PC-9 (cell line): ENCODE measurements at regions not wholly inside any gene's neighbourhood (a gene's known extent, or its start where the extent isn't known, plus 50 kb on each side); places are given as distances from the start of the nearest gene placed in this dataset.

Experiments used
- BruUV-seq: library from RNA; stranded (reverse); fragments of 400-500 nt; replicated peaks from 2 replicates; lab custom pipeline; 2021; lab: Mats Ljungman, UMichigan
- CTCF ChIA-PET: fragments of 300-600 bp; sonication (Branson Sonifier 250); formaldehyde crosslinking; loops from one replicate; lab custom pipeline; 2022; ENCODE audit warnings: antibody characterized with exemption; lab: Charles Lee
- POLR2A ChIA-PET: fragments of 300-600 bp; sonication (Branson Sonifier 250); formaldehyde crosslinking; loops from one replicate; lab custom pipeline; 2022; ENCODE audit warnings: antibody characterized with exemption; ENCODE audit not compliant: unreplicated experiment; lab: Charles Lee
- DNase-seq, 2 experiments: peaks; one replicate each; pipeline versions ENCODE4 v3.0.0 to v3.0.0-alpha.2; 2015 to 2022; ENCODE audit warnings: mixed read lengths in 1 of 2
- H2AFZ ChIP-seq: fragments of 200-600 bp; sonication (generic); 2 replicates; pipeline ENCODE4 v1.8.1; 2017; ENCODE audit warnings: antibody characterized with exemption
- H3F3A ChIP-seq: fragments of 200-600 bp; sonication (generic); 2 replicates; pipeline ENCODE4 v1.8.1; 2017; ENCODE audit warnings: antibody characterized with exemption, mild to moderate bottlenecking, low read depth; ENCODE audit not compliant: insufficient read depth
- H3K27ac ChIP-seq: fragments of 200-600 bp; sonication (generic); 2 replicates; pipeline ENCODE4 v1.6.1; 2016; ENCODE audit warnings: mixed run types
- H3K27me3 ChIP-seq: fragments of 200-600 bp; sonication (generic); 2 replicates; pipeline ENCODE4 v1.6.1; 2016; ENCODE audit warnings: low read depth, mixed run types; ENCODE audit not compliant: insufficient read depth
- H3K36me3 ChIP-seq: fragments of 200-600 bp; sonication (generic); 2 replicates; pipeline ENCODE4 v1.6.1; 2016; ENCODE audit warnings: low read depth, mixed run types
- H3K4me1 ChIP-seq: fragments of 200-600 bp; sonication (generic); replicated peaks from 2 replicates; pipeline ENCODE4 v1.6.1; 2016; ENCODE audit warnings: mixed run types; ENCODE audit not compliant: insufficient read depth
- H3K4me2 ChIP-seq: fragments of 200-600 bp; sonication (generic); 2 replicates; pipeline ENCODE4 v1.6.1; 2017; ENCODE audit warnings: mixed run types
- H3K4me3 ChIP-seq: fragments of 200-600 bp; sonication (generic); 2 replicates; pipeline ENCODE4 v1.6.1; 2016; ENCODE audit warnings: mixed run types
- H3K79me2 ChIP-seq: fragments of 200-600 bp; sonication (generic); 2 replicates; pipeline ENCODE4 v1.6.1; 2017; ENCODE audit warnings: low read depth, mixed run types
- H3K9me2 ChIP-seq: fragments of 200-600 bp; sonication (generic); 2 replicates; pipeline ENCODE4 v1.8.1; 2017; ENCODE audit warnings: mild to moderate bottlenecking; ENCODE audit not compliant: insufficient read depth
- H3K9me3 ChIP-seq: fragments of 200-600 bp; sonication (generic); 2 replicates; pipeline ENCODE4 v1.8.1; 2016; ENCODE audit warnings: low read depth; ENCODE audit not compliant: insufficient read depth
- H4K20me1 ChIP-seq: fragments of 200-600 bp; sonication (generic); 2 replicates; pipeline ENCODE4 v1.8.1; 2017; ENCODE audit not compliant: insufficient read depth
- EZH2 ChIP-seq: fragments of 200-600 bp; sonication (generic); IDR thresholded peaks from 2 replicates; pipeline ENCODE4 v1.8.0; 2017; ENCODE audit warnings: antibody characterized with exemption, low read depth
- intact Hi-C: fragments of 100-400 bp; cut with micrococcal nuclease; formaldehyde crosslinking; loops from one replicate; pipeline ENCODE4 v1.10.0; 2022; ENCODE audit not compliant: unreplicated experiment
- TF ChIP-seq, protein P1 (sequence below): fragments of 200-600 bp; sonication (generic); conservative IDR thresholded peaks from 2 replicates; pipeline ENCODE4 v1.6.1; 2017; ENCODE audit warnings: mixed run types, antibody characterized with exemption, mild to moderate bottlenecking, moderate library complexity

DNA sequence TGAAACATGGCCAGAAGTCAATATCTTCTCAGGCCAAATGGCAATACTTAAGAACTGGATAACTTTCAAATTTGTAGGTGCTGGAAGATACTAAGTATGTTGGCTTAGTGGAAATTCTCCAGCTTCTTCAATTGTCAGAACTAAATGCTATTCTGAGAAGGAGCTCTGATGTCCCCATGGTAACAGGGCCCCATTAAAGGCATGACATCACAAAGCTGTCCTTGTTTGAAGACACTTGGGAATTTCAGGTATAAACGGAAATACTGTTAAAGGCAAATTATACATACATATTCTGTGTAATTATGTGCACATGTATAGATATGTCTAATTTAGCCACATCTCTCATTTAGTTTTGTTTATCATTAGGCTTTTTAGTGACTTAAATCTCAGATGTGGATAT, 210.0 kb upstream of the SEL1L start:
- Histone ChIP-seq H3K4me1 (no peaks in the 10 kb centered on the region), H3K9me2 (no peaks in the 10 kb centered on the region), H3K9me3 (no peaks in the 10 kb centered on the region), H3K4me3 (no peak overlapping the region), H3K79me2 (no peaks in the 10 kb centered on the region), H3F3A (no peaks in the 10 kb centered on the region), H3K4me2 (no peak overlapping the region), H3K27me3 (no peaks in the 10 kb centered on the region), H2AFZ (no peak overlapping the region), H3K27ac (no peak overlapping the region), H3K36me3 (no peaks in the 10 kb centered on the region), H4K20me1 (no peaks in the 10 kb centered on the region)
- no peak for TF ChIP-seq EZH2
- TF ChIP-seq, protein P1, sequence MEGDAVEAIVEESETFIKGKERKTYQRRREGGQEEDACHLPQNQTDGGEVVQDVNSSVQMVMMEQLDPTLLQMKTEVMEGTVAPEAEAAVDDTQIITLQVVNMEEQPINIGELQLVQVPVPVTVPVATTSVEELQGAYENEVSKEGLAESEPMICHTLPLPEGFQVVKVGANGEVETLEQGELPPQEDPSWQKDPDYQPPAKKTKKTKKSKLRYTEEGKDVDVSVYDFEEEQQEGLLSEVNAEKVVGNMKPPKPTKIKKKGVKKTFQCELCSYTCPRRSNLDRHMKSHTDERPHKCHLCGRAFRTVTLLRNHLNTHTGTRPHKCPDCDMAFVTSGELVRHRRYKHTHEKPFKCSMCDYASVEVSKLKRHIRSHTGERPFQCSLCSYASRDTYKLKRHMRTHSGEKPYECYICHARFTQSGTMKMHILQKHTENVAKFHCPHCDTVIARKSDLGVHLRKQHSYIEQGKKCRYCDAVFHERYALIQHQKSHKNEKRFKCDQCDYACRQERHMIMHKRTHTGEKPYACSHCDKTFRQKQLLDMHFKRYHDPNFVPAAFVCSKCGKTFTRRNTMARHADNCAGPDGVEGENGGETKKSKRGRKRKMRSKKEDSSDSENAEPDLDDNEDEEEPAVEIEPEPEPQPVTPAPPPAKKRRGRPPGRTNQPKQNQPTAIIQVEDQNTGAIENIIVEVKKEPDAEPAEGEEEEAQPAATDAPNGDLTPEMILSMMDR, result no peak
- intact Hi-C loops, result no loop called here
- no TSS peak for BruUV-seq
- DNase-seq, result no peak
- POLR2A ChIA-PET, result no interaction called here
- CTCF ChIA-PET, result no interaction called here

DNA sequence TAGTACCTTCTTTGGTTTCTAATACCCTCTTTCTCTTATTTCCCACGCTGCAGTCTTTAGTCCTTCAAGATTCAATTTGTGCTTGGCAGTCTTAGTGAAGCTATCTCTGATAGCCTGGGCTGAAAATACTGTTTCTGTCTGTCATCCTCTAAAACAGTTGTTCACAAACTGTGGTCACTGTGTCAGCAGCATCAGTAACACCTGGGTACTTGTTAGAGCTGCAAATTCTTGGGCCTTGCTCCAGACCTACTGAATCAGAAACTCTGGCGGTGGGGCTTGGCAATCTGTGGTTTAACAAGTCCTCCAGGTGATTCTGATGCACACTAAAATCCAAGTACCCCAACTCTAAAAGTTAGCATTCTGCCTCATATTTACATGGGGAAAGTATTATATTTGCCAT, 217.5 kb upstream of the SEL1L start:
- Histone ChIP-seq H3F3A (no peaks in the 10 kb centered on the region), H3K9me3 (no peaks in the 10 kb centered on the region), H3K36me3 (no peaks in the 10 kb centered on the region), H3K4me2 (no peak overlapping the region), H2AFZ (no peak overlapping the region), H3K9me2 (no peaks in the 10 kb centered on the region), H3K27me3 (no peaks in the 10 kb centered on the region), H4K20me1 (no peaks in the 10 kb centered on the region), H3K4me3 (no peak overlapping the region), H3K4me1 (no peaks in the 10 kb centered on the region), H3K79me2 (no peaks in the 10 kb centered on the region), H3K27ac (no peak overlapping the region)
- BruUV-seq, result no TSS peak
- ChIA-PET POLR2A (no interaction called here), CTCF (no interaction called here)
- no peak for TF ChIP-seq EZH2
- TF ChIP-seq, protein P1, result no peak
- intact Hi-C loops, result no loop called here
- no peak for DNase-seq

DNA sequence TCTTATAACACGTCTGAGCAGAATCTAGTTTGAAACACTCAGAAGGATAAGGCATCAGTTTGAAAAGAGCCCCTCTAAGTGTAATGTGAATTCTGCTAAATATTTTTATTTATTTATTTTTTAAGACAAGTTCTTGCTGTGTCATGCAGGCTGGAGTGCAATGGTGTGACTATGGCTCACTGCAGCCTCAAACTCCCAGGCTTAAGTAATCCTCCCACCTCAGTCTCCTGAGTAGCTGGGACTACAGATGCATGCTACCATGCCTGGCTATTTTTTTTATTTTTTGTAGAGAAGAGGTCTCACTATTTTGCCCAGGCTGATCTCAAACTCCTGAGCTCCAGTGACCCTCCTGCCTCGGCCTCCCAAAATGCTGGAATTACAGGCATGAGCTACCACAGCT, 225.9 kb upstream of the SEL1L start:
- Histone ChIP-seq H3K36me3 (no peaks in the 10 kb centered on the region), H3K27ac (no peak overlapping the region), H3K27me3 (no peaks in the 10 kb centered on the region), H3K9me3 (no peaks in the 10 kb centered on the region), H3K79me2 (no peaks in the 10 kb centered on the region), H3K9me2 (no peaks in the 10 kb centered on the region), H3K4me2 (no peak overlapping the region), H3F3A (no peaks in the 10 kb centered on the region), H3K4me1 (no peaks in the 10 kb centered on the region), H3K4me3 (no peak overlapping the region), H4K20me1 (no peaks in the 10 kb centered on the region), H2AFZ (no peak overlapping the region)
- intact Hi-C loops, result no loop called here
- CTCF ChIA-PET, result no interaction called here
- no peak for TF ChIP-seq EZH2
- TF ChIP-seq, protein P1, result no peak
- POLR2A ChIA-PET, result no interaction called here
- no TSS peak for BruUV-seq
- DNase-seq, result no peak
